NCI-H446 treated with DMSO at 0.1 percent for 48 hours (cell line): ENCODE measurements at regions not wholly inside any gene's neighbourhood (a gene's known extent, or its start where the extent isn't known, plus 50 kb on each side); places are given as distances from the start of the nearest gene placed in this dataset.
"Not testable (repeated sequence)": the region's sequence is repeated elsewhere in the genome, so short reads cannot be mapped to it uniquely, and the experiment has no call there.

Experiments
- DNase-seq: peaks from one replicate; lab custom pipeline; 2025; lab: John Stamatoyannopoulos, UW

- no peak for DNase-seq
Measured at GRCh38 chr7:115789901-115790300, 240.7 kb downstream of the TFEC start.

- DNase-seq = not testable (repeated sequence)
Measured at GRCh38 chr7:115789473-115789872, 241.1 kb downstream of the TFEC start.

GRCh38 chr7:115782696-115783490 lies 247.7 kb downstream of the TFEC start:
- DNase-seq = peak; percentile 72

DNA sequence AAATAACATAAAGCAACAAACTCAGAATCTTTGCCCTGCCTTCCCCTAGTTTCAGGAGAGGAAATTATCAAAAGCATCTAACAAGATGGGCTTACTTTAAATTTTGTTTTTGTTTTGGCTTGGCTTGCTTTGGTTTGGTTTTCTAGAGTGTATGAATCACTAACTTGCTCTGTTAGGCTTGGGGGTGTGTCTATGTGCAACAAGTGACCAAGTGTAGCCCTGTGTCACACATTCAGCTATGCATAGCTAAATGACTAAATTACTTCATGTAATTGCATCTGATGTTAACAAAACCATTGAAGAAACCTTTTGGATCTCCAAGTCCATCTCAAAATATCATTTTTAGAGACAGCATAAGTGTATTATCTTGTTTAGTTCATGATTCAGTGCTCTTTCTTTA lies 251.0 kb downstream of the TFEC start:
- no peak for DNase-seq

DNA sequence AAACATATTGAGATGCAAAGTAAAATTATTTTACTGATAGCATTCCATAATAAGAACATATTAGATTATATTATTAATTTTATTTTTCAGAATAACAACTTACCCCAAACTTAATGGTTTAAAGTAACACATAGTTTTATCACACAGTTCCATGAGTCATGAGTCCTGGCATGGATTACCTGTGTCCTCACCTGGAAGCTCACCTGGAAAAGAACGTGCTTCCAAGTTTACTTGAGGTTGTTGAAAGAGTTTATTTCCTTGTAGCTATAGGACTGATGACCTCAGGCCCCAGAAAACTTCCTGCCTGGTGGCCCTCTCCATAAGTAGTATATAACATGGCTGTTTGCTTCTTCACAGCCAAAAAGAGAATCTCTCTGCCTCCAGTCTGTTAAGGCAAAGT lies 254.6 kb downstream of the TFEC start:
- DNase-seq = no peak

GRCh38 chr7:115763347-115763746 lies 267.2 kb downstream of the TFEC start:
- DNase-seq = no peak

DNA sequence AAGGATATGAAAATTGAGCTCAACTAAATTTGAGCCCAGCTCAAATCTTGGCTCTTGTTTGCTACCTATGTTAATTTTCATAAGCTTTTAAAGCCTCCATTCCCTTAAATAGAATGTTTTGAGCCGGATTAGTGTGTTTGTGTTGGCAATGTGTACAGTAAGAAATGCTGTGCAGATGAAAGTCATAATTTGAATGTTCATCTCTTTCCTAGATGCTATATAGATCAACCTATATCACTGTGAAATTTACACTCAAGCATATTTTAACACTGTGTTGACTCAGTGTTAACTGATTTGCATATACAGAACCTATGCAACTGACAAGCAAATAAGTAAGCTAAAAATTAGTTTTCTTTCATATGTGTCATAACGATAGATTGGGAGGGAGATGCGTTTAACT lies 272.5 kb downstream of the TFEC start:
- DNase-seq = no peak

DNA sequence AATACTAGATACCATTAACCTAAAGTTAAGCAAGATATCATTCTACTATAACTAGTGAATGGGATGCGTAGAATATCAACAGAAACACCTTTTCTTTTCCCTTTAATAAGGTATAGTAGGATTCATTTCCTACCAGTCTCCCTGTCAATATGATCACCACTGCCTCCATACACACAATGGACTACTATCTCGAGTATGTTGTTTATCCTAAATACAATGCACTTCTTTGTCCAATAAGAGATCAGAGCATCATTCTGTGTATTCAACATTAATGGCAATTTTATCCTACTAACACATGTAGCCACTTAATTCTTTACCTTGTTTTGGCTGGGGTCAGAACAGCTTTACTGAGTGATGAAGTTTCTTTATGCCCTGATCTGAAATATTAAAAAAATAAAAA lies 276.3 kb downstream of the TFEC start:
- no peak for DNase-seq

DNA sequence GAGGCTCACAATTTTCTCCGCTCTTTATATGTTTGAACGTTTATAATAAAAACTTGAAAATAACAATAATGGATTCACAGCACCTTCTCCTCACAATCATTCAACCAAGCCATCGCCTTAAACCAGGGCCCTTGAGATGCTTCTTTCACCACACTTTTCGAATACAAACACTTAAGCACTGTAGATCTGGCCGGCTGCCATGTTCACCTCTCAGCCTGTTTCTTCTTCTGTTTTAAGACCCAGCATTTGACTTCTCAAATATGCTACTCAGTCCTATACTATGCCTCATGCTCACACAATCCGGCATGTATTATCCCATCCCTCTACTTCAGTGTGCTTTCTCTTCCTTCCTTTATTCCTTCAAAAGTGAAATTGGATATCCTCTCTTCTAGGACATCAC lies 280.6 kb downstream of the TFEC start:
- no peak for DNase-seq

DNA sequence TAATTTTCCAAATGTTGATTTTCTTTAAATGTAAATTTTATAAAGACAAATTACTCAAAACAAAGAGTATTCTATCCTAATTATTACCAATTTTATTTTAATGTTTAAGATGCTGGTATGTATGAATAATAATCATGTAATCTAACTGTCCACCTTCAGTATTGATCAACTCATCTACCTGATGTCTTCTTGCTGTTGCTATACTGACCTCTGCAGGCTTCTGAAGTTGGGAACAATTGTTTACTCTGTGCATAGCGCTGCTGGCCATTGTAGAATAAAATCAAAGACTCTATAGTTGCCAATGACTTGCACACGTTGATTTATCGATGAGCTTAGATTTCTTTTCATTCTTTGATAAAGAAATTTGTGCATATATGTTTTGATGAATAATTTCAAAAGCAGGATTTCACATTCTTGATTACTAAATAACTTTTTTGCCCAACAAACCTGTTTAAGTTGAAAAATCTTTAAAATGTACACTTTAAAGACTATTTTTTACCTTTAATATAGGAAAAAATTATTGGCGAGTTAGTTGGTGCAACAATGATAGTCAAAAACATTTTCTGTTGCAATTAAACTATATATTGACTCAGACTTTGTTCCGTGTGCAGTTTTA lies 282.3 kb downstream of the TFEC start:
- DNase-seq = no peak

- no peak for DNase-seq
Measured at GRCh38 chr7:115747174-115747573, 283.4 kb downstream of the TFEC start.

DNA sequence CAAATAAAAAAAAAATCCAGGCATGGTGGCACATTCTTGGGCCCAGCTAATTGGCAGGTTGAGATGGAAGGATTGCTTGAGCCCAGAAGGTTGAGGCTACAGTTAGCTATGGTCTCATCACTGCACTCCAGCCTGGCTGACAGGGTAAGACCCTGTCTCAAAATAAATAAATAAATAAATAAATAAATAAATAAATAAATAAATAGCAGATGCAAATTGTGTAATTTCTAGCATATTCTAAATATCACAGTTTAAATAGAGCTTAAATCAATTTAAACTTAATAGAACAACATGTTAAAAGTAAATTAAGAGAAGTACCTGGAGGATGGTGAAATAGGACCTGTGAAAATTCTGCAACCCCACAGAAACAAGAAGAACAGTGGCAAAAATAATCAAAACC lies 290.5 kb downstream of the TFEC start:
- no peak for DNase-seq

DNA sequence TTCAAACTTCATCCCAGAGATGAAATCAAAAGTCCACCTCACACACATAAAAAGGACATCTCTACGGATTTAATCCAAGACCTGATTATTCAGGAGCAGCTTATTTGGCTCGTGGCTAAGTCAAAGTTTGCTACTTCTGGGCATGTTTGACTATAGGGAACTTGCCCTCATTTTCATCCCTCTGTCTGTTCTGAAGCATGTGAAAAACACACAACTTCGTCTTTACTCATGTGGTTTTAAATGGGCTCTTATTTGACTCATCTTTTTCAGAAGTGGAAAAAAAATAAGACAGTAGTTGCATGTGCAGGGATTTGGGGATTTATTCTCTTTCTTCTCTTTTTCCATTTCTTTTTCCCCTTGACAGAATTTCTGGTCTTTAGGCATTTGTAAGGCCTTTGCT lies 295.9 kb downstream of the TFEC start:
- no peak for DNase-seq

GRCh38 chr7:115731796-115732471 lies 298.6 kb downstream of the TFEC start:
- no peak for DNase-seq

GRCh38 chr7:115728518-115728917 lies 302.0 kb downstream of the TFEC start:
- no peak for DNase-seq

DNA sequence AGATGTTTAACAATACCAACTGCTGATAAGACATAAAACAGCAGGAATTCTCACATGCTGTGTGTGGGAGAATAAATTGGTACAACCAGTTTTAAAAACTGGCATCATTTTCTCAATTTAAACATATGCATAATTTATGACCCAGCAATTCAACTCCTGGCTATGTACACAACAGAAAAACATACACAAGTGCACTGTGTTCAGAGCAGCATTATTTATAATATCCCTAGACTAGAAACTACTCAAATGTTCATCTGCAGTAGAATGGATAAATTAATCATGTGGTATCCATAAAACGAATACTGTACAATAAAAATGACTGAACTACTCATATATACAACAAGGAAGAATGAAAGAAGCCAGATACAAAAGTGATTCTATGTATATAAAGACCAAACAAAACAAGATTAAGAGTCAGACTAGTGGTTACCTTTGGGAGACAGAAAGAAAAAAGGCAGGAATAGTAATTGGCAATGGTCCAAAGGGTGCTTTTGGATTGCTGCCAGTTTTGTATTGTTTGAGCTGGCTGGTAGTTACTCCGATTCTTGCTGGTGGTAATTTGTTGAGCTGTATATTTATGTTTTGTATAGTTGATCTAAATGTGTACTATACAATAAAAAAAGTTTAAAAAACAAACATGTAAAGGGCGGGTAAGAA lies 306.0 kb downstream of the TFEC start:
- peak; percentile 65 for DNase-seq

- DNase-seq = no peak
Measured at GRCh38 chr7:115722302-115722977, 308.1 kb downstream of the TFEC start.

- no peak for DNase-seq
Measured at GRCh38 chr7:115721293-115722217, 309.0 kb downstream of the TFEC start.

DNA sequence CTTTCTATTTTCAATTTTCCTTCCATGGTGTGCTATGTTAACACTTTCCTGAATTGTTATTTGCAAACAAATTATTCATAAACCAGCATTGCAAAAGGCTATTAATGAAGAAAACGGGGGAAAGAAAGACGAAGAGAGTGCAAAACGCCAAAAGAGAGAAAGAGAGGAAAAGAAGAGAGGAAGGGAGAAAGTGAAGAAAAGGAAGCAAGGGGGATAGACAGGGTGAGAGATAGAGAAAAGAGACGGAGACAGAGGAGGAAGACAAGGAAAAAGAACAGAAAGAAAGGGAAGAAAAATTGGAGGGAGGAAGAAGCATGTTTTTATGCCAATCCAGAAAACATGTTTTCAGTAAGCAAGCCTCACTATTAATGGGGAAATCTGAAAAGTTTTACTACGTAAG lies 310.6 kb downstream of the TFEC start:
- DNase-seq = no peak

DNA sequence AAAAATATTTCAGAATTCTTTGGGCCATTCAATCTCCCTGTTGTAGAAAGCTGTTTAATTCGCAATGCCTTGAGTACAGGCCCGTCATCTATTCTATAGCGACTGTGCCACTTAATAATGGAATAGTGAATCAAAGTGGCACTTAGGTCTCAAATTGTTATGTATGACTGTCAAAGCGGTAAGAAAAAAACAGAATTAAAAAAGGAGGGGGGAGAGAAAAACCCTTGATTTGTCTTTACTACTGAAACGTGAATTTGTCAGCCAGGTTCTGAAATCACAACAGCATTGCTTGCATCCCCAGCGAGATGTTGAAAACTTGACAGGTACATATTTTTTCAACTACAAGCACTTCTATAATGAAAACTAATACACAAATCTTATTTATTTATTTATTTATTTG lies 320.9 kb downstream of the TFEC start:
- no peak for DNase-seq

DNA sequence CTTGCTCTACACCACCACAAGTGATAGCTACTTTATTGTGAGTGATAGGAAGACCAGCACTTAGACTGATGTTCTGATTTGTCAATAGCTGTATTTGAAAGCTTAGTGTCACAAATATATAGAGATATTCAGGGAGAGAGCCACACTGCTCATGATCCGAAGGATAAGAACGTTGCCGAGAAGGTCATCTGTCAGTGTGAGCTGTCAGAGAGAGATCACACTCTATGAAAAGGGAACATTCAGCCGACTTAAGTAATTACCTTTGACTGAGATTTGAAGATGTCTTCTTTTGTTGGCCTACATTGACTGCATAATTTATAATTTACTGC lies 322.6 kb downstream of the TFEC start:
- no peak for DNase-seq
